Effector memory CD8-positive, alpha-beta T cell (primary cell): ENCODE measurements at regions not wholly inside any gene's neighbourhood (a gene's known extent, or its start where the extent isn't known, plus 50 kb on each side); places are given as distances from the start of the nearest gene placed in this dataset.

Experiments used
- ATAC-seq: fragments of 150-1000 bp; cut with Tn5 transposase; replicated peaks from 2 replicates; pipeline ENCODE4 v1.10.0; 2021; ENCODE audit warnings: mild to moderate bottlenecking, moderate library complexity
- DNase-seq, 3 experiments: peaks; one replicate each; pipeline ENCODE4 v3.0.0; 2021
- H3K27ac Mint-ChIP-seq, 2 donors: one replicate each; pipeline ENCODE4 v1.8.0; 2022; ENCODE audit warnings: mild to moderate bottlenecking in 2 of 2, mixed read lengths in 2 of 2, moderate library complexity in 2 of 2
- H3K27me3 Mint-ChIP-seq, 2 donors: one replicate each; pipeline ENCODE4 v1.8.0; 2022; ENCODE audit warnings: mixed read lengths in 2 of 2
- H3K36me3 Mint-ChIP-seq: one replicate; pipeline ENCODE4 v1.8.0; 2022; ENCODE audit warnings: mild to moderate bottlenecking, moderate library complexity, mixed read lengths; ENCODE audit not compliant: insufficient read depth
- H3K4me1 Mint-ChIP-seq, 2 donors: one replicate each; pipeline ENCODE4 v1.8.0; 2022; ENCODE audit warnings: low read depth in 2 of 2, mixed read lengths in 2 of 2
- H3K4me3 Mint-ChIP-seq, 2 donors: one replicate each; pipeline ENCODE4 v1.8.0; 2022; ENCODE audit warnings: mild to moderate bottlenecking in 2 of 2, mixed read lengths in 2 of 2, moderate library complexity in 2 of 2
- H3K9me3 Mint-ChIP-seq, 2 donors: one replicate each; pipeline ENCODE4 v1.8.0; 2022; ENCODE audit warnings: mixed read lengths in 2 of 2

DNA sequence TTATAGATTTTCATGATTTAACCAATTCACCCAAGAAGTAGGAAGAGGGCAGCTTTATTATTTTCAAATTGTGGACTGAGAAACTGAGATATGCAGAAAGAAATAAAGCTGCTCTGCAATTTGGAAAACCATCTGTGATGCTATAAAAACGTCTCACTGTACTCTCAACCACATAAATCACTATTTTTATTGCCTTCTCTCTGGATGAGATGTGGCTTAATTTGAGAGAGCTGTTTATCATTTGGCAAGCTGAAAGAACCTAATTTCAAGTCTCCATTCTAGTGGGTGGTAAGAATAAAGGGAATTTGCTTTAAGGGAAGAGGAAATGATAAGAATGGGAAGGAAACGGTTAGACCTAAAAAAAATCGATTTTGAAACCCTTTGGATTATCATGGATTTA is 49.9 kb upstream of the CYP1B1 start:
- peaks cover 0 to 4% of the 10 kb centered on the region in 2 donors for H3K9me3 Mint-ChIP-seq
- no peak for ATAC-seq
- DNase-seq: no peak
- H3K27ac Mint-ChIP-seq: no peak overlapping the region
- no peaks in the 10 kb centered on the region for H3K4me1 Mint-ChIP-seq
- peaks cover 0 to 2% of the 10 kb centered on the region in 2 donors for H3K27me3 Mint-ChIP-seq
- H3K36me3 Mint-ChIP-seq: no peaks in the 10 kb centered on the region
- H3K4me3 Mint-ChIP-seq: no peak overlapping the region
